Tibial artery (tissue), 4 donors: ENCODE measurements at regions not wholly inside any gene's neighbourhood (a gene's known extent, or its start where the extent isn't known, plus 50 kb on each side); places are given as distances from the start of the nearest gene placed in this dataset.
A peak's percentile ranks its signal among the peaks of the same experiment; 100 is the strongest.

ENCODE experiments used
- DNase-seq, 2 donors: peaks; one replicate each; pipeline ENCODE4 v3.0.0-alpha.2; 2019
- H3K27ac ChIP-seq, 2 donors: fragments of 200-600 bp; sonication (generic) in 1 of 2; 1 replicate in 1 of 2; 2 replicates in 1 of 2; pipeline ENCODE4 v1.5.1; 2018 to 2019; ENCODE audit warnings: mild to moderate bottlenecking in 1 of 2
- H3K27me3 ChIP-seq, 2 donors: fragments of 200-600 bp; sonication (generic) in 1 of 2; one replicate each; pipeline versions ENCODE4 v1.5.1 to v1.6.0; 2016 to 2019
- H3K36me3 ChIP-seq, 3 donors: fragments of 200-600 bp; sonication (generic) in 2 of 3; one replicate each; pipeline ENCODE4 v1.5.1; 2016 to 2019; ENCODE audit warnings: mild to moderate bottlenecking in 2 of 3
- H3K4me1 ChIP-seq, 4 donors: fragments of 200-600 bp; sonication (generic) in 2 of 4; 1 replicate in 3 of 4; 2 replicates in 1 of 4; pipeline ENCODE4 v1.5.1; 2016 to 2019
- H3K4me3 ChIP-seq, 2 donors: fragments of 200-600 bp; sonication (generic) in 1 of 2; 1 replicate in 1 of 2; 2 replicates in 1 of 2; pipeline ENCODE4 v1.5.1; 2018 to 2019; ENCODE audit warnings: mild to moderate bottlenecking in 2 of 2
- H3K9me3 ChIP-seq, 3 donors: fragments of 200-600 bp; sonication (generic) in 1 of 3; one replicate each; pipeline ENCODE4 v1.5.1; 2016 to 2019
- CTCF ChIP-seq, 2 experiments: fragments of 200-600 bp in 1 of 2; fragments of 450-650 bp in 1 of 2; IDR thresholded peaks; one replicate each; pipeline ENCODE4 v1.5.1; 2017 to 2019; ENCODE audit warnings: antibody characterized with exemption in 2 of 2, mild to moderate bottlenecking in 1 of 2, moderate library complexity in 1 of 2
- intact Hi-C: fragments of 100-400 bp; cut with DNase I; formaldehyde crosslinking; loops from one replicate; pipeline ENCODE4 v1.15.0; 2023; ENCODE audit warnings: low total_unique reads

DNA sequence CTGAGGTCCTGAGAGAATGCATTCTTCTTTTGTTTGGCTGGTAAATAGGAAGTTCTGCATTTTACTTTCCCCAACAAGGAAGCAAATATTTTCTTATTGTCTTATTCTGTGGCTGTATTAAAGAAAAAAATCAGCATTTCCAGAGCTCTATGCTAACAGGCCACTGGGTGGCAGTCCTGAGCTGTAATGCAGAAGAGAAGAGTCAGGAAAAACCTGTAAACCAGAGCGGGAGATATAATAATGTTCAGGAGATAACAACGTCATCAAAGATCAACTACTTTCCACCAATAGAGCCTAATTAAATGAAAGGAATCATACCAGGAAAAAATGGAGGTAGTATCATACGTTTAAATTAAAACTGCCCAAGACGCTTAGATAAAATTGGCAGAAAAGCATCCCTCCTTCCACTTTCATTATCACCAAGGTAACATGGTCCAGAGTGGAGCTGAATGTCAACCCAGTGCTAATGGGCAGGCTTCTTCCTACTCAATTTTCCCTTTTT is 55.6 kb upstream of the CARMIL1 start:
- Histone ChIP-seq H3K9me3 (no peaks in the 10 kb centered on the region), H3K27ac (no peak overlapping the region), H3K27me3 (no peaks in the 10 kb centered on the region), H3K36me3 (no peaks in the 10 kb centered on the region), H3K4me1 (peaks cover 0 to 8% (median 8%) of the 10 kb centered on the region in 4 donors), H3K4me3 (peak overlapping the region; percentile 20 to 32)
- peak; percentile 60 to 76 for DNase-seq
- intact Hi-C loops: no loop called here
- TF ChIP-seq CTCF (IDR thresholded peaks at IDR 0.05): peak; percentile 90 to 93

DNA sequence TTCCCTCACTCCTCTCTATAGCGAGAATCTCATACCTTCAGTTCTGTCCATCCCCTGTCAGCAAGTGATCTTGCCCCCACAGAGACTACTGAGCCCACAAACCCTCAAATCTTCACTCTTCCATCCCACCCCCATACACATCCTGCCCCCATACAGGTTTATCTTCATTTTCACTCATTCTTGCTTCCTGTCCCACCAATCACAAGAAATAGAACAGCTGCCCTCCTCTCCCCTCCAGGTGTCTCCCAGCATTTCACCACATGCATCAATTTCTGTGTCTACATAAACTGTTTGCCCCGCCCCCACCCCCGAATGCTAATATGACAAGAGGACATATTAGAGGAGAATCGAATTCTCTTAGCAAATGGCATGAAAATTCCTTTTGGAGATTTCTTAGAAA is 54.9 kb upstream of the CARMIL1 start:
- H3K36me3 ChIP-seq: no peaks in the 10 kb centered on the region
- peaks cover 0 to 8% (median 8%) of the 10 kb centered on the region in 4 donors for H3K4me1 ChIP-seq
- no peak for TF ChIP-seq CTCF (IDR thresholded peaks at IDR 0.05)
- intact Hi-C loops: no loop called here
- no peaks in the 10 kb centered on the region for H3K9me3 ChIP-seq
- no peak overlapping the region for H3K27ac ChIP-seq
- H3K4me3 ChIP-seq: no peak overlapping the region
- no peak for DNase-seq
- H3K27me3 ChIP-seq: no peaks in the 10 kb centered on the region

- no peak for DNase-seq
- peaks cover 0 to 8% (median 5%) of the 10 kb centered on the region in 4 donors for H3K4me1 ChIP-seq
- TF ChIP-seq CTCF (IDR thresholded peaks at IDR 0.05): no peak
- H3K9me3 ChIP-seq: no peaks in the 10 kb centered on the region
- H3K36me3 ChIP-seq: no peaks in the 10 kb centered on the region
- intact Hi-C loops: loop anchor here (5.0 kb wide), 1 partner anchor 489 kb away; no protein-coding TSS in a partner anchor
- no peak overlapping the region for H3K4me3 ChIP-seq
- H3K27ac ChIP-seq: no peak overlapping the region
- H3K27me3 ChIP-seq: no peaks in the 10 kb centered on the region
Observed at GRCh38 chr6:25227854-25228253, 51.3 kb upstream of the CARMIL1 start.
